AG04450 (cell line): ENCODE measurements at regions not wholly inside any gene's neighbourhood (a gene's known extent, or its start where the extent isn't known, plus 50 kb on each side); places are given as distances from the start of the nearest gene placed in this dataset.

Experiments used
- CTCF ChIA-PET: fragments of 300-600, 350-600 bp; formaldehyde crosslinking; extraction: SDS; loops from one replicate; lab custom pipeline; 2022; ENCODE audit warnings: antibody characterized with exemption, inconsistent platforms; lab: Charles Lee
- POLR2A ChIA-PET: fragments of 350-600 bp; formaldehyde crosslinking; extraction: SDS; loops from one replicate; lab custom pipeline; 2021; ENCODE audit warnings: antibody characterized with exemption, inconsistent platforms; lab: Yijun Ruan, JAX
- DNase-seq: peaks from one replicate; pipeline ENCODE4 v3.0.0-alpha.2; 2011; ENCODE audit warnings: low read depth, low spot score
- H3K27ac ChIP-seq: one replicate; pipeline ENCODE4 v1.5.1; 2012; ENCODE audit warnings: low read depth, low read length, control low read depth
- H3K27me3 ChIP-seq: one replicate; pipeline ENCODE4 v1.6.0; 2012; ENCODE audit warnings: low read length; ENCODE audit not compliant: control insufficient read depth, insufficient read depth
- H3K4me3 ChIP-seq: 2 replicates; pipeline ENCODE4 v1.5.1; 2011; ENCODE audit warnings: mild to moderate bottlenecking, low read depth, low read length, control low read depth
- H3K9me3 ChIP-seq: 2 replicates; pipeline ENCODE4 v1.5.1; 2012; ENCODE audit warnings: low read length; ENCODE audit not compliant: control insufficient read depth, insufficient read depth
- CTCF ChIP-seq: IDR thresholded peaks from 2 replicates; pipeline ENCODE4 v1.5.1; 2011; ENCODE audit warnings: low read depth, low read length, control low read depth, inconsistent platforms

GRCh38 chr5:109947667-109948066 lies 257.9 kb downstream of the MAN2A1 start:
- no peaks in the 10 kb centered on the region for H3K9me3 ChIP-seq
- H3K27ac ChIP-seq: no peak overlapping the region
- ChIA-PET POLR2A (no interaction called here), CTCF (no interaction called here)
- no peaks in the 10 kb centered on the region for H3K27me3 ChIP-seq
- TF ChIP-seq CTCF: no peak
- H3K4me3 ChIP-seq: no peak overlapping the region
- no peak for DNase-seq

GRCh38 chr5:109950634-109951033 lies 260.9 kb downstream of the MAN2A1 start:
- TF ChIP-seq CTCF: no peak
- no peak for DNase-seq
- no peak overlapping the region for H3K4me3 ChIP-seq
- H3K27me3 ChIP-seq: no peaks in the 10 kb centered on the region
- CTCF ChIA-PET: no interaction called here
- POLR2A ChIA-PET: no interaction called here
- H3K9me3 ChIP-seq: no peaks in the 10 kb centered on the region
- H3K27ac ChIP-seq: no peak overlapping the region

- H3K4me3 ChIP-seq: no peak overlapping the region
- DNase-seq: no peak
These were observed 261.6 kb downstream of the MAN2A1 start for GRCh38 chr5:109951348-109951747.

GRCh38 chr5:109951758-109952157 lies 262.0 kb downstream of the MAN2A1 start:
- no peak for DNase-seq
- Histone ChIP-seq H3K9me3 (no peaks in the 10 kb centered on the region), H3K4me3 (no peak overlapping the region), H3K27ac (no peak overlapping the region), H3K27me3 (no peaks in the 10 kb centered on the region)
- POLR2A ChIA-PET: no interaction called here
- no peak for TF ChIP-seq CTCF
- CTCF ChIA-PET: no interaction called here

More at GRCh38 chr5:109951348-109951747, 261.6 kb downstream of the MAN2A1 start:
- CTCF ChIA-PET: no interaction called here
- no peak for TF ChIP-seq CTCF
- Histone ChIP-seq H3K9me3 (no peaks in the 10 kb centered on the region), H3K27me3 (no peaks in the 10 kb centered on the region), H3K27ac (no peak overlapping the region)
- POLR2A ChIA-PET: no interaction called here

GRCh38 chr5:109953761-109954160 lies 264.0 kb downstream of the MAN2A1 start:
- DNase-seq: no peak
- ChIA-PET POLR2A (no interaction called here), CTCF (no interaction called here)
- Histone ChIP-seq H3K9me3 (no peaks in the 10 kb centered on the region), H3K4me3 (no peak overlapping the region), H3K27ac (no peak overlapping the region), H3K27me3 (no peaks in the 10 kb centered on the region)
- no peak for TF ChIP-seq CTCF
